Coronary artery (tissue), 2 donors: ENCODE measurements at regions not wholly inside any gene's neighbourhood (a gene's known extent, or its start where the extent isn't known, plus 50 kb on each side); places are given as distances from the start of the nearest gene placed in this dataset.

Source experiments
- DNase-seq: peaks from one replicate; pipeline ENCODE4 v3.0.0-alpha.2; 2017; ENCODE audit warnings: low spot score
- H3K27ac ChIP-seq, 2 donors: fragments of 200-600 bp; sonication (generic); one replicate each; pipeline ENCODE4 v1.5.1; 2016 to 2019
- H3K4me3 ChIP-seq: fragments of 200-600 bp; sonication (generic); 2 replicates; pipeline ENCODE4 v1.5.1; 2016; ENCODE audit warnings: mild to moderate bottlenecking, moderate library complexity
- TF ChIP-seq, protein P1 (sequence below): fragments of 200-600 bp; sonication (generic); IDR thresholded peaks from one replicate; pipeline ENCODE4 v1.5.1; 2019; ENCODE audit warnings: antibody characterized with exemption

DNA sequence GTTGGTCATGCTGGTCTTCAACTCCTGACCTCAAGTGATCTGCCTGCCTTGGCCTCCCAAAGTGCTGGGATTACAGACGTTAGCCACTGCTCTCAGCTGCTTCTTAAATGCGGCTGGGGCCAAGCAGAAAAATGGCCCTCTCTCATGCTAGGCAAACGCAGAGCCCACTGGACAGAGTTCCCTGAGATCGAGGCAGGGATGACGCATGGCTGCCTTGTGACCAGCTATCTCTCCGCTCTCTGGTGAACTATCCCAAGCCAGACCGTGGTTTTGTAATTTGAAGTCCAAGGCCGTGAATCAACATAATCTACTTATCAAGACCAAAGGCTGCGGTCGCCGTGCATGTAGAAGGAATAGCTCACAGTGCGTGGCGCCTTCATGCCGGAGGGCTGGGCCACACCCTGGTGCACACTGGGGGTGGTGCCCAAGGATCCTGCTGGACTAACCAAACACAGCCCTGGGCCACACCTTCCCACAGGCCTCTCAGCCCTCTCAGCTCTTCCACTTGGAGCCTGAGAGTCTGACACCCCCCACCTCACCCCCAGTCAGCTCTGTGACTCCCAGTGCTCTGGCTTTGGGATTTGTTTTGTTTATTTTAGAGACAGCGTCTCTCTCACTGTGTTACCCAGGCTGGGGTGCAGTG is 88.1 kb upstream of the CUX1 start:
- TF ChIP-seq, protein P1, sequence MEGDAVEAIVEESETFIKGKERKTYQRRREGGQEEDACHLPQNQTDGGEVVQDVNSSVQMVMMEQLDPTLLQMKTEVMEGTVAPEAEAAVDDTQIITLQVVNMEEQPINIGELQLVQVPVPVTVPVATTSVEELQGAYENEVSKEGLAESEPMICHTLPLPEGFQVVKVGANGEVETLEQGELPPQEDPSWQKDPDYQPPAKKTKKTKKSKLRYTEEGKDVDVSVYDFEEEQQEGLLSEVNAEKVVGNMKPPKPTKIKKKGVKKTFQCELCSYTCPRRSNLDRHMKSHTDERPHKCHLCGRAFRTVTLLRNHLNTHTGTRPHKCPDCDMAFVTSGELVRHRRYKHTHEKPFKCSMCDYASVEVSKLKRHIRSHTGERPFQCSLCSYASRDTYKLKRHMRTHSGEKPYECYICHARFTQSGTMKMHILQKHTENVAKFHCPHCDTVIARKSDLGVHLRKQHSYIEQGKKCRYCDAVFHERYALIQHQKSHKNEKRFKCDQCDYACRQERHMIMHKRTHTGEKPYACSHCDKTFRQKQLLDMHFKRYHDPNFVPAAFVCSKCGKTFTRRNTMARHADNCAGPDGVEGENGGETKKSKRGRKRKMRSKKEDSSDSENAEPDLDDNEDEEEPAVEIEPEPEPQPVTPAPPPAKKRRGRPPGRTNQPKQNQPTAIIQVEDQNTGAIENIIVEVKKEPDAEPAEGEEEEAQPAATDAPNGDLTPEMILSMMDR: no peak
- H3K4me3 ChIP-seq: no peak overlapping the region
- H3K27ac ChIP-seq: no peak overlapping the region
- no peak for DNase-seq

DNA sequence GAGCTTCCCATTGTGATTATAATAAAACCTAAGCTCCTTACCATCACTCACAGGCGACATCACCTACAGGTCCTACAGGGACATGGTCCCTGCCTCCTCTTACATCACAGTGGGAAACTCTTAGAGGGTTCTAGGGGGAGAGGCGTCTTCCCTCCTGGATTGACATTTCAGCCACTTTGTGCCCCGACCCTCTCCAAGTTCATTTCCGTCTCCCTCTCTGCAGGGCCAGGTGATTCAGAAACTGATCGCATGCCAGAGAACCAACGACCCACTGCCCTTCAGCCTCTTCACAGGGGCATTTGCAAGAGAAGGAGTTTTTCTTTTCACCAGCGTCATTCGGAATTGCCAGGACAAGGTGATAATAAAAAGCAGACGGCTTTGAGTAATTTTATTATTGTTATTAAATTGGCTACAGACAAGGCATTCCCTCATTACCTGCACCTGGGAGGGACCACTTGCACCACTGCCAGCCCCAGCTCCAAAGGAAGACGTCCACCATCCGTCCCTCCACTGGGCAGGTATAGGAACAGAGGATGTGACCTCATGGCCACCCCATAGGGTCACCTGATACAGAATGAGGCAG is 85.8 kb upstream of the CUX1 start:
- TF ChIP-seq, protein P1: no peak
- no peak for DNase-seq
- H3K27ac ChIP-seq: no peak overlapping the region

DNA sequence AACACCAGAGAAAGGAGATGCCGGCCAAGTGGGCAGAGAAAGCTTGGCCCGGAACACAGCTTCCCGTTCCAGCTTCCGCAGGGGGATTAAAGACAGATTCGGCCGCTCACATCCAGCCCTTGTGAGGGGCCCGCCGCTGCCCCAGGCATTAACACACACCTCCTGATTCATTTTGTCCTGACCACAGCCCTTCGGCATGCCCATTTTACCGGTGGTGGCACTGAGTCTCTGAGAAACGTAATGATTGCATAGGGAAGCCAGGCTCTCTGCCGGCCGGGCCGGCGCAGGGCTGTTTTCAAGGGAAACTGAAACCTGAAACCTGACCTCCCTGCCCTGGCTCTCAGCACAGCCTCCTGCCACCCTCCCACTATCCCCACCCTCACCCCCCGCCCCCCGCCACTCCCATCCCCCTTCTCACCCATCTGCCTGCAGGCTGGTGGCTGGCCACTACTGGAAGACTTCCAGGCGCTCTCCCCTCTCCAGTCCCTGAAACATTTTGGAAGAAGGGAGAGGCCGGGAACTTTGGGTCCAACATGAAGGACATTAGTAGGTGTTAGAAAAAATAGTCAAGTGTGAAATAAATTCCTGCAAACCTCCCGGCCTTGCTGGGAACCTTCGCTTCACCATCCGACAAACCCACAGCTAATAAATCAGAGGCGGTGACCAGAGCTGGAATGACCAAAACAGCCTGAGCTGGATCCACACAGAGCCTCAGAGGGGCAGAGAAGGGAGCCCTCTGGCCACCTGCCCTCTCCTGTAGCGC is 83.5 kb upstream of the CUX1 start:
- Histone ChIP-seq H3K27ac (peak overlapping the region in 1 of 2 donors; percentile 31), H3K4me3 (peak overlapping the region; percentile 66)
- no peak for DNase-seq
- TF ChIP-seq, protein P1: no peak

More for the DNA sequence above, 85.8 kb upstream of the CUX1 start:
- H3K4me3 ChIP-seq: no peak overlapping the region

DNA sequence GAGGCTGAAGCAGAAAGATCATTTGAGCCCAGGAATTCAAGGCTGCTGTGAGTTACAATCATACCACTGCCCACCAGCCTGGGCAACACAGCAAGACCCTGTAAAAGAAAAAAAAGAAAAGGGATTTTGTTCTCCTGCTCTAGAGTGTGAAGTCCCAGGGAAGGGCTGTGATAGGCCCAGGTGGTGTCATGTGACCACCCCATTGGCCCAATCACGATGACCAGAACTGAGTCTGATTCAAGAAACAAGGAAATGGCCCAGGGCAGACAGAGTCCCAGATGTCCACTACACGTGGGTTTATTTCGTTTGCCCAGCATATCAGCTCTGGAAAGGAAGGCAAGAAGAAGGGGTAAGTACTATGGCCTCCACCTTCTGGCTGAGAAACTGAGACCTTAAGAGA is 81.3 kb upstream of the CUX1 start:
- H3K4me3 ChIP-seq: no peak overlapping the region
- DNase-seq: no peak

DNA sequence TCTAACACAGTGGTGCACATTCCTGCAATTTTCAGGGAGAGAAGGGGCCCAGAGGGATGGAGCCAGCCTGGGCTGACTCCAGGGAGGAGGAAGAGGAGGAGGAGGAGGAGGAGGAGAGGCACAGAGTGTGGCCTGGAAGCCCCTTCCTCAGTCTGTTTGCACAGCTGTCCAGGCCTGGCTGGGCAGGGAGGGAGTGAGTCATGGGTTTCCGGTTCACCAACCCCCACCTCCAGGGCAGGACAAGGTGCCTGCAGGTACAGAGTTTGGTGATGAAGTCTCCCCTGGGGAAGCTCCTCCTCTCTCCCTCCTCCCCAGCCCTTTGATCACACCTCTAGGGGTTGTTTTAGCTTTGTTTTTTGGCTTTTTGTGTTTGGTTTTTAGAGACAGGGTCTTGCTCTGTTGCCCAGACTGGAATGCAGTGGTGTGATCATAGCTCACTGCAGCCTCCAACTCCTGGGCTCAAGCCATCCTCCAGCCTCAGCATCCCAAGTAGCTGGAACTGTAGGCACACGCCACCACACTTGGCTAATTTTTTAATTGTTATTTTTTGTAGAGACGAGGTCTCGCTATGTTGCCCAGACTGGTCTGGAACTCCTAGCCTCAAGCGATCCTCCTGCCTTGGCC is 77.5 kb upstream of the CUX1 start:
- Histone ChIP-seq H3K27ac (no peak overlapping the region), H3K4me3 (no peak overlapping the region)
- TF ChIP-seq, protein P1: no peak
- no peak for DNase-seq

More for the DNA sequence above, 81.3 kb upstream of the CUX1 start:
- TF ChIP-seq, protein P1: no peak
- H3K27ac ChIP-seq: no peak overlapping the region

DNA sequence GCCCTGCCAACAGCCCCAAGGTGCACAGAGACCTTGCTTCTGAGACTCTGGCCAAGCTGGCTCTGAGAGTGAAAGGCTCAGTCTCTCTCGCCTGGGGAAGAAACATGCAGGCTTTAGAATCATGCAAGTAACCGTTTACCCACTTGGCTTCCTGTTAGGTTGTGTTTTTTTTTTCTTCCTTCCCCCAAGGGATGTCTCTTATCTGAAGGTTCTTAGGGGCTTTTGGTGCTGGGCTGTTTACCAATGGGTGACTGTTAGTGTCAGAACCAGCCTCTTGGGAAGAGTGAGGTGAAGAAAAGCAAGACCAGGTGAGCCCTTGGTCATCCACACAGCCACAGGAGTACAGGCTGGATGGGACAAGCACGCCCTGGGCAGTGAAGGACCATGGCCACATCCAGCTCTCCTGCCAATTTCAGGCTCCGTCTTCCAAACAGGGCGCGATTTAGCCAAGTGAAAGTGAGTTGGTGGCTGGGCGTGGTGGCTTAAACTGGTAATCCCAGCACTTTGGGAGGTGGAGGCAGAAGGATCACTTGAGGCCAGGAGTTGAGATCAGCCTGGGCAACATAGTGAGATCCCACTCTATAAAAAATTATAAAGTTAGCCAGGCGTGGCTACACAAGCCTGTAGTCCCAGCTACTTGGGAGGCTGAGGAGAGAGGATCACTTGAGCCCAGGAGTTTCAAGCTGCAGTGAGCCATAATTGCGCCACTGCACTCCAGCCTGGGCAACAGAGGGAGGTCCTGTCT is 76.3 kb upstream of the CUX1 start:
- Histone ChIP-seq H3K4me3 (no peak overlapping the region), H3K27ac (no peak overlapping the region)
- no peak for DNase-seq
- TF ChIP-seq, protein P1: no peak
